ENCODE measurements at regions not wholly inside any gene's neighbourhood (a gene's known extent, or its start where the extent isn't known, plus 50 kb on each side); places are given as distances from the start of the nearest gene placed in this dataset.

GRCh38 chr20:40050596-40050995 is 638.4 kb downstream of the MAFB start:
- H3K36me3 ChIP-seq (ENCODE audit: insufficient read depth, low read length), result no peaks in the 10 kb centered on the region
- H3K4me1 ChIP-seq (ENCODE audit: insufficient read depth, low read length), result no peaks in the 10 kb centered on the region
- DNase-seq (ENCODE audit: insufficient read length, low spot score, missing footprints), result no peak
- H3K27me3 ChIP-seq (ENCODE audit: insufficient read depth, low read length), result no peaks in the 10 kb centered on the region
- no peak overlapping the region for H3K4me2 ChIP-seq (ENCODE audit: insufficient read depth, low read length)
- H3K27ac ChIP-seq (ENCODE audit: low read depth, low read length), result no peak overlapping the region
- no peaks in the 10 kb centered on the region for H4K20me1 ChIP-seq (ENCODE audit: insufficient read depth, low read length)
- H3K79me2 ChIP-seq (ENCODE audit: insufficient read depth, low read length), result no peaks in the 10 kb centered on the region
- no peaks in the 10 kb centered on the region for H3K9me3 ChIP-seq (ENCODE audit: low read depth, low read length)
- no peak overlapping the region for H2AFZ ChIP-seq (ENCODE audit: low read length)
- H3K4me3 ChIP-seq (ENCODE audit: insufficient read depth, low read length), result no peak overlapping the region
- TF ChIP-seq CTCF (IDR thresholded peaks at IDR 0.05; ENCODE audit: extremely low read depth, low read depth, low read length), result no peak

GRCh38 chr20:40049854-40050253 is 639.2 kb downstream of the MAFB start:
- H3K27me3 ChIP-seq (ENCODE audit: insufficient read depth, low read length), result no peaks in the 10 kb centered on the region
- TF ChIP-seq CTCF (IDR thresholded peaks at IDR 0.05; ENCODE audit: extremely low read depth, low read depth, low read length), result no peak
- H3K36me3 ChIP-seq (ENCODE audit: insufficient read depth, low read length), result no peaks in the 10 kb centered on the region
- H3K27ac ChIP-seq (ENCODE audit: low read depth, low read length), result no peak overlapping the region
- no peak overlapping the region for H3K4me2 ChIP-seq (ENCODE audit: insufficient read depth, low read length)
- DNase-seq (ENCODE audit: insufficient read length, low spot score, missing footprints), result no peak
- H4K20me1 ChIP-seq (ENCODE audit: insufficient read depth, low read length), result no peaks in the 10 kb centered on the region
- H3K4me1 ChIP-seq (ENCODE audit: insufficient read depth, low read length), result no peaks in the 10 kb centered on the region
- H3K4me3 ChIP-seq (ENCODE audit: insufficient read depth, low read length), result no peak overlapping the region
- H2AFZ ChIP-seq (ENCODE audit: low read length), result no peak overlapping the region
- H3K9me3 ChIP-seq (ENCODE audit: low read depth, low read length), result no peaks in the 10 kb centered on the region
- no peaks in the 10 kb centered on the region for H3K79me2 ChIP-seq (ENCODE audit: insufficient read depth, low read length)

DNA sequence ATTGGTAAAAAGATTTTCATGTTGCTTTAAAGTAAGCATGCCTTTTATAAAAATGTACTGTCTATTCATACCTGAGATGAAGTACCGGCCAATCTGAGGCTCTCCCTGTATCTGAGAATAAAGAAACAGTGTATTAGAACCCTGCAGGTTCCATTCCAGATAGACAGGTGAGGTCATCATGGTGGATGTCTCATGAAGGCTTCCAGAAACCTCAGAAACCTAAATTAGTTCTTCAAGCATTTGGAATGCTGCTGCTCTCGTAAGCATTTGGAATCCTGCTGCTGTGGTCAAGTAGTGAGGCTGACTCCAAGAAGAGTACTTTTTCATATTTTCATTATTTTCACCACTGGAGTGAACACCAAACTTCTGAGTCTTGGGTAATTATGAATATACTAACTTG is 642.3 kb downstream of the MAFB start:
- Histone ChIP-seq H3K4me1 (ENCODE audit: insufficient read depth, low read length) (no peaks in the 10 kb centered on the region), H3K9me3 (ENCODE audit: low read depth, low read length) (no peaks in the 10 kb centered on the region), H3K27ac (ENCODE audit: low read depth, low read length) (no peak overlapping the region), H3K4me2 (ENCODE audit: insufficient read depth, low read length) (no peak overlapping the region), H3K27me3 (ENCODE audit: insufficient read depth, low read length) (no peaks in the 10 kb centered on the region), H2AFZ (ENCODE audit: low read length) (no peak overlapping the region), H3K79me2 (ENCODE audit: insufficient read depth, low read length) (no peaks in the 10 kb centered on the region), H3K4me3 (ENCODE audit: insufficient read depth, low read length) (no peak overlapping the region), H4K20me1 (ENCODE audit: insufficient read depth, low read length) (no peaks in the 10 kb centered on the region), H3K36me3 (ENCODE audit: insufficient read depth, low read length) (no peaks in the 10 kb centered on the region)
- no peak for DNase-seq (ENCODE audit: insufficient read length, low spot score, missing footprints)
- no peak for TF ChIP-seq CTCF (IDR thresholded peaks at IDR 0.05; ENCODE audit: extremely low read depth, low read depth, low read length)

DNA sequence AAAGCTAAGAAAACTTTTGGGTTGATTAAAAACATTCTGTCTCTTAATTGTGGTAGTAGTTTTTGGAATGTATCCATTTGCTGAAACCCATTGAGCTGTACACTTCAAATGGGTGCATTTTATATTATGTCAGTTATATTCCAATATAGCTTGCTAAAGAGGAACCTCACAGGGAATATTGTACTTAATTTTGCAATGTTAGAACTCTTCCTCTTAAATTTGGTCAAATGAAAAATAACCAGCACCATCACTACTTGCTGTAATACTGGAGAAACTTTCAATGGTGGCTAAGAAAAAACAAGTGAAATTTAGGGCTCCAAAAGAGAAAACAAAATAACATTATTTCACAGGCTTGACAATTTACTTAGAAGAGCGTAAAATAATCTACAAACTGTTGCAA is 651.5 kb downstream of the MAFB start:
- Histone ChIP-seq H3K4me2 (ENCODE audit: insufficient read depth, low read length) (no peak overlapping the region), H3K9me3 (ENCODE audit: low read depth, low read length) (no peaks in the 10 kb centered on the region), H3K27me3 (ENCODE audit: insufficient read depth, low read length) (no peaks in the 10 kb centered on the region), H2AFZ (ENCODE audit: low read length) (no peak overlapping the region), H3K4me1 (ENCODE audit: insufficient read depth, low read length) (no peaks in the 10 kb centered on the region), H4K20me1 (ENCODE audit: insufficient read depth, low read length) (no peaks in the 10 kb centered on the region), H3K4me3 (ENCODE audit: insufficient read depth, low read length) (no peak overlapping the region), H3K79me2 (ENCODE audit: insufficient read depth, low read length) (no peaks in the 10 kb centered on the region), H3K36me3 (ENCODE audit: insufficient read depth, low read length) (no peaks in the 10 kb centered on the region), H3K27ac (ENCODE audit: low read depth, low read length) (no peak overlapping the region)
- no peak for TF ChIP-seq CTCF (IDR thresholded peaks at IDR 0.05; ENCODE audit: extremely low read depth, low read depth, low read length)
- DNase-seq (ENCODE audit: insufficient read length, low spot score, missing footprints), result no peak
